Adrenal gland (tissue), 9 donors: ENCODE measurements at regions not wholly inside any gene's neighbourhood (a gene's known extent, or its start where the extent isn't known, plus 50 kb on each side); places are given as distances from the start of the nearest gene placed in this dataset.
"Not testable (repeated sequence)": the region's sequence is repeated elsewhere in the genome, so short reads cannot be mapped to it uniquely, and the experiment has no call there.

Experiments
- DNase-seq, 7 donors: peaks; one replicate each; pipeline ENCODE4 v3.0.0-alpha.2; 2019 to 2020
- H3K27ac ChIP-seq, 5 donors: fragments of 200-600 bp; sonication (generic) in 4 of 5; 1 replicate in 3 of 5; 2 replicates in 2 of 5; pipeline versions ENCODE4 v1.5.1 to v1.8.0; 2016 to 2020; ENCODE audit warnings: mild to moderate bottlenecking in 1 of 5
- H3K27me3 ChIP-seq: fragments of 200-600 bp; 2 replicates; pipeline ENCODE4 v1.8.0; 2021
- H3K36me3 ChIP-seq, 2 donors: fragments of 200-600 bp; replicated peaks in 1 of 2; 1 replicate in 1 of 2; 2 replicates in 1 of 2; pipeline versions ENCODE4 v1.5.1 to v1.8.0; 2018 to 2022
- H3K4me1 ChIP-seq, 2 donors: fragments of 200-600 bp; replicated peaks in 1 of 2; 1 replicate in 1 of 2; 2 replicates in 1 of 2; pipeline versions ENCODE4 v1.5.1 to v1.8.0; 2018 to 2021
- H3K4me3 ChIP-seq, 4 donors: fragments of 200-600 bp; sonication (generic) in 3 of 4; one replicate each; pipeline ENCODE4 v1.5.1; 2016 to 2018
- H3K9me3 ChIP-seq, 3 donors: fragments of 200-600 bp; sonication (generic) in 1 of 3; replicated peaks in 1 of 3; 1 replicate in 2 of 3; 2 replicates in 1 of 3; pipeline versions ENCODE4 v1.5.1 to v1.8.0; 2016 to 2021
- CTCF ChIP-seq, 6 experiments: fragments of 450-650 bp in 4 of 6; fragments of 200-600 bp in 2 of 6; sonication (generic) in 1 of 6; IDR thresholded peaks; 1 replicate in 5 of 6; 2 replicates in 1 of 6; pipeline versions ENCODE4 v1.5.1 to v1.8.0; 2016 to 2021; ENCODE audit warnings: antibody characterized with exemption in 6 of 6, mild to moderate bottlenecking in 2 of 6, moderate library complexity in 1 of 6
- POLR2A ChIP-seq, 2 donors: fragments of 450-650 bp; IDR thresholded peaks; one replicate each; pipeline ENCODE4 v1.6.1; 2017; ENCODE audit warnings: antibody characterized with exemption in 2 of 2, mild to moderate bottlenecking in 2 of 2, moderate library complexity in 1 of 2
- WGBS, 4 donors: extraction: QIAGEN DNeasy Blood & Tissue Kit in 2 of 4; methylation state at CpG; one replicate each; pipeline versions ENCODE4 v1.1.5 to v1.1.7; 2013 to 2017; 5-methylcytosine and 5-hydroxymethylcytosine counted together
- intact Hi-C, 2 donors: fragments of 100-400 bp; cut with DNase I; formaldehyde crosslinking; loops; one replicate each; pipeline versions ENCODE4 v1.14.1 to v1.15.0; 2022 to 2023
- donor health status: healthy with polysubstance abuse.
- donor health status: Bipolar disorder and iron deficiency.
- donor health status: DM: yes; HTN: yes; CAD: no.
- donor health status: DM: no; HTN: no; CAD: no.
- donor health status: DM: no; HTN: no; CAD: no.

GRCh38 chr5:103743421-103743820 lies 180.8 kb upstream of the NUDT12 start:
- 76 to 88% (median 84%) methylated on average over 2 of the region's 2 CpGs for WGBS, 4 donors

GRCh38 chr5:103741984-103742383 lies 179.4 kb upstream of the NUDT12 start:
- Histone ChIP-seq H3K27ac (no peak overlapping the region), H3K4me1 (peaks cover 3 to 9% of the 10 kb centered on the region in 2 donors), H3K4me3 (no peak overlapping the region), H3K27me3 (no peaks in the 10 kb centered on the region), H3K9me3 (no peaks in the 10 kb centered on the region), H3K36me3 (no peaks in the 10 kb centered on the region)
- TF ChIP-seq CTCF (IDR thresholded peaks at IDR 0.05) (no peak), POLR2A (IDR thresholded peaks at IDR 0.05) (no peak)
- no peak for DNase-seq
- 7 to 25% (median 17%) methylated on average over 1 of the region's 1 CpG for WGBS, 4 donors
- intact Hi-C loops, result no loop called here

More at GRCh38 chr5:103743421-103743820, 180.8 kb upstream of the NUDT12 start:
- Histone ChIP-seq H3K27me3 (no peaks in the 10 kb centered on the region), H3K27ac (no peak overlapping the region), H3K4me3 (no peak overlapping the region), H3K4me1 (peaks cover 3 to 9% of the 10 kb centered on the region in 2 donors), H3K36me3 (no peaks in the 10 kb centered on the region), H3K9me3 (no peaks in the 10 kb centered on the region)
- no peak for DNase-seq
- TF ChIP-seq POLR2A (IDR thresholded peaks at IDR 0.05), result no peak
- TF ChIP-seq CTCF (IDR thresholded peaks at IDR 0.05), result no peak
- intact Hi-C loops, result no loop called here

GRCh38 chr5:103736343-103736742 lies 173.8 kb upstream of the NUDT12 start:
- 70 to 84% (median 78%) methylated on average over 8 of the region's 8 CpGs for WGBS, 4 donors
- H3K27me3 ChIP-seq, H3K27ac ChIP-seq, H3K4me3 ChIP-seq, H3K36me3 ChIP-seq, intact Hi-C loops, H3K9me3 ChIP-seq, H3K4me1 ChIP-seq, DNase-seq: not testable (repeated sequence)

GRCh38 chr5:103724271-103724670 lies 161.7 kb upstream of the NUDT12 start:
- TF ChIP-seq POLR2A (IDR thresholded peaks at IDR 0.05) (no peak), CTCF (IDR thresholded peaks at IDR 0.05) (no peak)
- no peaks in the 10 kb centered on the region for H3K27me3 ChIP-seq
- H3K27ac ChIP-seq, result no peak overlapping the region
- intact Hi-C loops, result no loop called here
- H3K4me1 ChIP-seq, result no peaks in the 10 kb centered on the region
- DNase-seq, result no peak
- H3K4me3 ChIP-seq, result no peak overlapping the region
- no peaks in the 10 kb centered on the region for H3K36me3 ChIP-seq
- H3K9me3 ChIP-seq, result peaks cover 0 to 8% (median 0%) of the 10 kb centered on the region in 3 donors

- Histone ChIP-seq H3K27me3 (no peaks in the 10 kb centered on the region), H3K4me1 (no peaks in the 10 kb centered on the region), H3K36me3 (no peaks in the 10 kb centered on the region), H3K4me3 (no peak overlapping the region), H3K9me3 (peaks cover 0 to 8% (median 0%) of the 10 kb centered on the region in 3 donors), H3K27ac (no peak overlapping the region)
- TF ChIP-seq POLR2A (IDR thresholded peaks at IDR 0.05) (no peak), CTCF (IDR thresholded peaks at IDR 0.05) (no peak)
- intact Hi-C loops, result no loop called here
- WGBS, 4 donors, result 61 to 86% (median 77%) methylated on average over 3 of the region's 3 CpGs
- no peak for DNase-seq
Measured at GRCh38 chr5:103721183-103721582, 158.6 kb upstream of the NUDT12 start.
